ENCODE measurements at regions not wholly inside any gene's neighbourhood (a gene's known extent, or its start where the extent isn't known, plus 50 kb on each side); places are given as distances from the start of the nearest gene placed in this dataset.
"Not testable (repeated sequence)": the region's sequence is repeated elsewhere in the genome, so short reads cannot be mapped to it uniquely, and the experiment has no call there.

GRCh38 chr16:27646806-27647205, 96.9 kb downstream of the KATNIP start:
- TF ChIP-seq, protein P1, sequence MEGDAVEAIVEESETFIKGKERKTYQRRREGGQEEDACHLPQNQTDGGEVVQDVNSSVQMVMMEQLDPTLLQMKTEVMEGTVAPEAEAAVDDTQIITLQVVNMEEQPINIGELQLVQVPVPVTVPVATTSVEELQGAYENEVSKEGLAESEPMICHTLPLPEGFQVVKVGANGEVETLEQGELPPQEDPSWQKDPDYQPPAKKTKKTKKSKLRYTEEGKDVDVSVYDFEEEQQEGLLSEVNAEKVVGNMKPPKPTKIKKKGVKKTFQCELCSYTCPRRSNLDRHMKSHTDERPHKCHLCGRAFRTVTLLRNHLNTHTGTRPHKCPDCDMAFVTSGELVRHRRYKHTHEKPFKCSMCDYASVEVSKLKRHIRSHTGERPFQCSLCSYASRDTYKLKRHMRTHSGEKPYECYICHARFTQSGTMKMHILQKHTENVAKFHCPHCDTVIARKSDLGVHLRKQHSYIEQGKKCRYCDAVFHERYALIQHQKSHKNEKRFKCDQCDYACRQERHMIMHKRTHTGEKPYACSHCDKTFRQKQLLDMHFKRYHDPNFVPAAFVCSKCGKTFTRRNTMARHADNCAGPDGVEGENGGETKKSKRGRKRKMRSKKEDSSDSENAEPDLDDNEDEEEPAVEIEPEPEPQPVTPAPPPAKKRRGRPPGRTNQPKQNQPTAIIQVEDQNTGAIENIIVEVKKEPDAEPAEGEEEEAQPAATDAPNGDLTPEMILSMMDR (IDR thresholded peaks at IDR 0.05; ENCODE audit: borderline replicate concordance, insufficient read depth, low read depth, low read length): no peak
- H3K4me3 ChIP-seq (ENCODE audit: low read depth, low read length): no peak overlapping the region

GRCh38 chr16:27649021-27649420, 99.1 kb downstream of the KATNIP start:
- TF ChIP-seq, protein P1 (IDR thresholded peaks at IDR 0.05; ENCODE audit: borderline replicate concordance, insufficient read depth, low read depth, low read length): no peak

DNA sequence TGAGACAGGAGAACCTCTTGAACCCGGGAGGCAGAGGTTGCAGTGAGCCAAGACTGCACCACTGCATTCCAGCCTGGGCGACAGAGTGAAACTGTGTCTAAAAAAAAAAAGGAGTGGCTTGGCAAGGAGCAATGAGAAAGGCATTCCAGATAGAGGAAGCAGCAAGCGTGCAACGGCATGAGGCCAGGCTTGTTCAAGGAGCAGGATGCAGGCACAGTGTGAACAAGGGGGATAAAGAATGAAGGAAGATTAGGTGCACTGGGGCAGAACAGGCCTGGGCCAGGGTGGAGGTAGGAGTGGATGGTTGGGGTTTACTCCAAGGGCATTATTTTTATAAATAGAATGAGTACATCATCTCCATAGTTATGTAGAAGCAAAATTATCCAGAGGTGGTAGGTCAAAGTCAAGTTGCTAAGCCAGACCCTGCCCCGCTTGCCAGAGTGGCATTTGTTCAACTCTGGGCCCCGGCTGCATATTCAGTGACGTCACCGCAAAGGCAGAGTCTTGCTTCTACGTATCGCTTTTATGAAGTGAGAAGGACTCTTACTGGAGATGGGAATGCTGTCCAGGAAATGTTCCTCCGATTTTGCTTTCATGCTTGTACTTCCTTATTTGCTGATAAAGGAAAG, 100.2 kb downstream of the KATNIP start:
- H3K4me3 ChIP-seq (ENCODE audit: low read depth, low read length): no peak overlapping the region
- TF ChIP-seq, protein P1 (IDR thresholded peaks at IDR 0.05; ENCODE audit: borderline replicate concordance, insufficient read depth, low read depth, low read length): no peak

More at GRCh38 chr16:27649021-27649420, 99.1 kb downstream of the KATNIP start:
- H3K4me3 ChIP-seq (ENCODE audit: low read depth, low read length): no peak overlapping the region

- no peak overlapping the region for H3K4me3 ChIP-seq (ENCODE audit: low read depth, low read length)
- TF ChIP-seq, protein P1 (IDR thresholded peaks at IDR 0.05; ENCODE audit: borderline replicate concordance, insufficient read depth, low read depth, low read length): no peak
These were observed 101.4 kb downstream of the KATNIP start for GRCh38 chr16:27651301-27651700.

DNA sequence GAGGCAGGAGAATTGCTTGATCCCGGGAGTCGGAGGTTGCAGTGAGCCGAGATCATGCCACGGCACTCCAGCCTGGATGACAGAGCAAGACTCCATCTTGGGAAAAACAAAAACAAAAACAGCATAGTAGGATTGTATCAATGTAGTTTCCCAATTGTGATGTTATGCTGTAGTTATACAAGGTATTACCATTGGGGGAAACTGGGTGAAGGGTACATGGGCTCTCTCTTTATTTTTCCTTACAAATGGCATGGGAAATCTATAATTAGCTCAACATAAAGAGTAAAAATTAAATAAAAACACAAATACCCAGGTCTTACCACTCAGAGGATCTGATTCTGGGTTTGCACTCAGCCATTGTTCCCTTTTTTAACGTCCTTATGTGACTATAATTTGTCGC, 107.9 kb downstream of the KATNIP start:
- no peak overlapping the region for H3K4me3 ChIP-seq (ENCODE audit: low read depth, low read length)
- TF ChIP-seq, protein P1 (IDR thresholded peaks at IDR 0.05; ENCODE audit: borderline replicate concordance, insufficient read depth, low read depth, low read length): no peak

DNA sequence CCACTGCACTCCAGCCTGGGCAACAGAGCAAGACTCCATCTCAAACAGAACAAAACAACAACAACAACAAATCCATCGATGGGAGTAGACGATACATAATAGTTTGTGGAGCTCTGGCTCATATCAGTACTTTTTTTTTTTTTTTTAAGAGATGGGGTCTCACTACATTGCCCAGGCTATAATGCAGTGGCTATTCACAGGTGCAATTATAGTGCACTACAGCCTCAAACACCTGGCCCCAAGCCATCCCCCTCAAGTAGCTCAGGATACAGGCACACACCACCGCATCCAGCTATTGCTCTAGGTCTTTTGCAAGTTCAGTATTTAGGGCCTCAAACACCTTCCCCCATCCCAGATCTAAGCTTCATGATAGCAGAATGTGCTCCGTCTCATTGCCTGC, 110.6 kb downstream of the KATNIP start:
- H3K4me3 ChIP-seq (ENCODE audit: low read depth, low read length): no peak overlapping the region
- TF ChIP-seq, protein P1 (IDR thresholded peaks at IDR 0.05; ENCODE audit: borderline replicate concordance, insufficient read depth, low read depth, low read length): no peak

GRCh38 chr16:27663235-27663634, 113.3 kb downstream of the KATNIP start:
- not testable (repeated sequence) for H3K4me3 ChIP-seq (ENCODE audit: low read depth, low read length)
